Chondrocyte (in vitro differentiated cells): ENCODE measurements at regions not wholly inside any gene's neighbourhood (a gene's known extent, or its start where the extent isn't known, plus 50 kb on each side); places are given as distances from the start of the nearest gene placed in this dataset.

Experiments
- DNase-seq: peaks from one replicate; pipeline ENCODE4 v3.0.0; 2021; ENCODE audit warnings: mixed read lengths, low spot score
- H3K27ac Mint-ChIP-seq: one replicate; pipeline ENCODE4 v1.8.0; 2021; ENCODE audit warnings: mild to moderate bottlenecking, moderate library complexity, mixed read lengths; ENCODE audit not compliant: unreplicated experiment
- H3K27me3 Mint-ChIP-seq: 2 replicates; pipeline ENCODE4 v1.8.0; 2021; ENCODE audit warnings: low read depth, mixed read lengths
- H3K36me3 Mint-ChIP-seq: 2 replicates; pipeline ENCODE4 v1.8.0; 2021; ENCODE audit warnings: low read depth, mixed read lengths
- H3K4me1 Mint-ChIP-seq: 2 replicates; pipeline ENCODE4 v1.8.0; 2021; ENCODE audit warnings: low read depth, mild to moderate bottlenecking, mixed read lengths
- H3K4me3 Mint-ChIP-seq: one replicate; pipeline ENCODE4 v1.8.0; 2021; ENCODE audit warnings: mild to moderate bottlenecking, moderate library complexity, mixed read lengths; ENCODE audit not compliant: unreplicated experiment
- H3K9me3 Mint-ChIP-seq: 2 replicates; pipeline ENCODE4 v1.8.0; 2021; ENCODE audit warnings: low read depth, mixed read lengths
- TF ChIP-seq, protein P1 (sequence below): fragments of 200-600 bp; sonication (generic); IDR thresholded peaks from 2 replicates; pipeline ENCODE4 v1.5.0; 2021; ENCODE audit warnings: antibody characterized with exemption, mild to moderate bottlenecking, moderate library complexity

DNA sequence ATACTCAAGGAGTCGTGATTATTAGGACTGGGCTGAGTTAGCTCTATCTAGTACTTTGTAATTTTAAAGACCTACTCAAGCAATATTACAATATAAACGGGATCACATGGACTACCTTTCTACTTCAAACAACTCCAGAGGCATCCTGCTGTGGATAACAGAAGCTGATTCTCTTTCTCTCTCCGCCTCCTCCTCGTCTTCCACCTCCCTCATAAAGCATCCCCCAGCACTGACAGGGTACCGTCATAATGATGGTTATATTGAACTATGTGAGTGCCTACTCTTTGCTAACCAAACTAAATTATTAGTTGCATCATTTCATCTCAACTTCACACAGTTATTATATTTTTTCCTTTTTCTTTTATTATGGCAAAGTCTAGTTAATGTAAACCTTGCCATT is 165.4 kb upstream of the FOXF1 start:
- Mint-ChIP-seq H3K4me3 (no peak overlapping the region), H3K9me3 (no peaks in the 10 kb centered on the region), H3K27me3 (peaks cover 90% of the 10 kb centered on the region), H3K36me3 (no peaks in the 10 kb centered on the region), H3K4me1 (no peaks in the 10 kb centered on the region), H3K27ac (no peak overlapping the region)
- DNase-seq: no peak
- TF ChIP-seq, protein P1, sequence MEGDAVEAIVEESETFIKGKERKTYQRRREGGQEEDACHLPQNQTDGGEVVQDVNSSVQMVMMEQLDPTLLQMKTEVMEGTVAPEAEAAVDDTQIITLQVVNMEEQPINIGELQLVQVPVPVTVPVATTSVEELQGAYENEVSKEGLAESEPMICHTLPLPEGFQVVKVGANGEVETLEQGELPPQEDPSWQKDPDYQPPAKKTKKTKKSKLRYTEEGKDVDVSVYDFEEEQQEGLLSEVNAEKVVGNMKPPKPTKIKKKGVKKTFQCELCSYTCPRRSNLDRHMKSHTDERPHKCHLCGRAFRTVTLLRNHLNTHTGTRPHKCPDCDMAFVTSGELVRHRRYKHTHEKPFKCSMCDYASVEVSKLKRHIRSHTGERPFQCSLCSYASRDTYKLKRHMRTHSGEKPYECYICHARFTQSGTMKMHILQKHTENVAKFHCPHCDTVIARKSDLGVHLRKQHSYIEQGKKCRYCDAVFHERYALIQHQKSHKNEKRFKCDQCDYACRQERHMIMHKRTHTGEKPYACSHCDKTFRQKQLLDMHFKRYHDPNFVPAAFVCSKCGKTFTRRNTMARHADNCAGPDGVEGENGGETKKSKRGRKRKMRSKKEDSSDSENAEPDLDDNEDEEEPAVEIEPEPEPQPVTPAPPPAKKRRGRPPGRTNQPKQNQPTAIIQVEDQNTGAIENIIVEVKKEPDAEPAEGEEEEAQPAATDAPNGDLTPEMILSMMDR: no peak

DNA sequence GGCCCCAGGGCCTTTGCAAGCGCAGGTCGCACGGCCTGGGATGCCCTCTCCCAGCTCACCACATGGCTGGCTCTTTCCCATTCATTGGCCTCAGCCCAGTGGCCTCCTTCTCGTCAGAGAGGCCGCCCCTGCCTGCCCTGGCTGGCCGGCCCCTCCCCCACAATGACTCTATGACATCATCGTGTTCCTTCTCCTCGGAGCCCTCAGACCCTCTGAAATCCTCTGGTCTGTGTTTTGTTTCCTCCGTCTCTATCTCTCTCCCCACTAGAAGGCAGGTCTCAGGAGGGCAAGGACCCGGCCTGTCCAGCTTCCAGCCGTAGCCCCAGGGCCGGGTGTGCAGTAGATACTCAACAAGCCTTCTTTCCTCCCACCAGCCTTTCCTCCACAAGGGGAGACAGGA is 164.8 kb upstream of the FOXF1 start:
- no peaks in the 10 kb centered on the region for H3K4me1 Mint-ChIP-seq
- DNase-seq: peak; percentile 18
- no peak overlapping the region for H3K27ac Mint-ChIP-seq
- TF ChIP-seq, protein P1: no peak
- peaks cover 89% of the 10 kb centered on the region for H3K27me3 Mint-ChIP-seq
- no peaks in the 10 kb centered on the region for H3K9me3 Mint-ChIP-seq
- H3K36me3 Mint-ChIP-seq: no peaks in the 10 kb centered on the region
- no peak overlapping the region for H3K4me3 Mint-ChIP-seq

DNA sequence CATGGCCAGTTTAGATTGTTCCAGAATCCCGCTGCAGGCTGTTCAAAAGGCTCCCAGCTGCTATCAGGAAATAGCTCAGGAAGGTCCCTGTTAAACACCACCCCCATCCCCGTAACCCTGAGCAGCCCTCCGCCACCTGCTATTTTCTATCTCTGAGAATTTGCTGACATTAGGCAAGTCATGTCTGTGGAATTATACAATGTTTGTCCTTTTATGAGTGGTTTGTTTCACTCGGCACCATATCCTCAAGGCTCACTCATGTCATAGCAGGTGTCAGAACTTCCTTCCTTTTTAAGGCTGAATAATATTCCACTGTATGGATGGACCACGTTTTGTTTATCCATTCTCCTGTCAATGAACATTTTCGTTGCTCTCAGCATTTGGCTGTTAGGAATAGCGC is 164.3 kb upstream of the FOXF1 start:
- no peaks in the 10 kb centered on the region for H3K4me1 Mint-ChIP-seq
- DNase-seq: no peak
- no peaks in the 10 kb centered on the region for H3K36me3 Mint-ChIP-seq
- peaks cover 92% of the 10 kb centered on the region for H3K27me3 Mint-ChIP-seq
- no peak overlapping the region for H3K4me3 Mint-ChIP-seq
- H3K27ac Mint-ChIP-seq: no peak overlapping the region
- no peaks in the 10 kb centered on the region for H3K9me3 Mint-ChIP-seq
- TF ChIP-seq, protein P1: no peak

DNA sequence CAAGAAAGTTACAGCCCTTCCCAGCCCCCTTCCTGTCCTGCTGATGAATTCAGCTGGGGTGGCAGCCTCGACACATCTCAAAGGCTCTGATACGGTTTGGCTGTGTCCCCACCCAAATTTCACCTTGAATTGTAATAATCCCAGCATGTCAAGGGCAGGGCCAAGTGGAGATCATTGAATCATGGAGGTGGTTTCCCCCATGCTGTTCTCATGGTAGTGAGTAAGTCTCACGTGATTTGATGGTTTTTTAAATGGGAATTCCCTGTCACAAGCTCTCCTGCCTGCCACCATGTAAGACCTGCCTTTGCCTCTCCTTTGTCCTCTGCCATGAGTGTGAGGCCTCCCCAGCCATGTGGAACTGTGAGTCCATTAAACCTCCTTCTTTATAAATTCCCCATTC is 163.2 kb upstream of the FOXF1 start:
- DNase-seq: no peak
- Mint-ChIP-seq H3K9me3 (no peaks in the 10 kb centered on the region), H3K27me3 (peaks cover 92% of the 10 kb centered on the region), H3K36me3 (peaks cover 1% of the 10 kb centered on the region), H3K4me3 (no peak overlapping the region), H3K27ac (no peak overlapping the region), H3K4me1 (no peaks in the 10 kb centered on the region)
- TF ChIP-seq, protein P1: no peak

DNA sequence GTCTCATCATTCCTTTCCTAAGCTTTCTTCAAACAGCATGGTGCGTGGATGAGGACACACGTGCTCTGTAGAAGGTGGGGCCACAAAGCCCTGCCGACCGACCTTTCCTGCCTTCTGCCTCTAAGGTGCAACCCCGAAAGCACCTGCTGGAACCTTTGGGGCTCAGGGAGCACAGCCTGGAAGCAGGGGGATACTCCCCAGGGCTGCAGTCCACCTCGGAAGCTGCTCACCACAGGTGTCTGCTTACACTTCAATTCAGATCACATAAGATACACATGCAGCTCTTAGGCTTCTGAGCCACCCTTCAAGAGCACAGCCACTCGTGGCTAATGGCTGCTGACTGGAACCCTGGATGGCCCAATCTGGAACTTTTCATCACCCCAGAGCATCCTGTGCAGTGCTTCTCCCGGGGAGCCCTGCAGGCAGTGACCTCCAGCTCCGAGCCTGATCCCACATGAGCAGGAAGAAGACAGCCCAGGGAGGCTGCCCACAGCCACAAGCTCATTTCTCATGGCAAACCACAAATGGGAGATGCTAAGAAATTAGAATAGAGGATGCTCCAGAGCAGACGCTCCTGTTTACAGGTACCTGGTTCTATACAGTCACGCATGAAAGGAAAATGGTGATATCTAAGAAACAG is 162.3 kb upstream of the FOXF1 start:
- Mint-ChIP-seq H3K9me3 (no peaks in the 10 kb centered on the region), H3K4me1 (no peaks in the 10 kb centered on the region), H3K27ac (no peak overlapping the region), H3K36me3 (peaks cover 1% of the 10 kb centered on the region), H3K4me3 (no peak overlapping the region), H3K27me3 (peaks cover 89% of the 10 kb centered on the region)
- TF ChIP-seq, protein P1: no peak
- DNase-seq: no peak
